SH-SY5Y (cell line): ENCODE measurements at regions not wholly inside any gene's neighbourhood (a gene's known extent, or its start where the extent isn't known, plus 50 kb on each side); places are given as distances from the start of the nearest gene placed in this dataset.

Experiments used
- GATA2 ChIP-seq: IDR thresholded peaks from 2 replicates; pipeline ENCODE4 v1.6.1; 2011; ENCODE audit warnings: mild to moderate bottlenecking, low read depth, low read length
- GATA3 ChIP-seq: IDR thresholded peaks from 2 replicates; pipeline ENCODE4 v1.6.1; 2011; ENCODE audit warnings: low read depth, mild to moderate bottlenecking, low read length, moderate library complexity

- TF ChIP-seq GATA3 (no peak), GATA2 (no peak)
Measured at GRCh38 chr10:132115732-132116131, 50.0 kb downstream of the JAKMIP3 start.

DNA sequence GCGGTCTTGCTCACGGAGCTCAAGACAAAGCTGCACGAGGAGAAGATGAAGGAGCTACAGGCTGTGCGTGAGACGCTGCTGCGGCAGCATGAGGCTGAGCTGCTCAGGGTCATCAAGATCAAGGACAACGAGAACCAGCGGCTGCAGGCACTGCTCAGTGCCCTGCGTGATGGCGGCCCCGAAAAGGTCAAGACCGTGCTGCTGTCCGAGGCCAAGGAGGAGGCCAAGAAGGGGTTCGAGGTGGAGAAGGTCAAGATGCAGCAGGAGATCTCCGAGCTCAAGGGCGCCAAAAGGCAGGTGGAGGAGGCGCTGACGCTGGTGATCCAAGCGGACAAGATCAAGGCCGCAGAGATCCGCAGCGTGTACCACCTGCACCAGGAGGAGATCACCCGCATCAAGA is 51.4 kb downstream of the JAKMIP3 start:
- TF ChIP-seq GATA2 (no peak), GATA3 (no peak)

DNA sequence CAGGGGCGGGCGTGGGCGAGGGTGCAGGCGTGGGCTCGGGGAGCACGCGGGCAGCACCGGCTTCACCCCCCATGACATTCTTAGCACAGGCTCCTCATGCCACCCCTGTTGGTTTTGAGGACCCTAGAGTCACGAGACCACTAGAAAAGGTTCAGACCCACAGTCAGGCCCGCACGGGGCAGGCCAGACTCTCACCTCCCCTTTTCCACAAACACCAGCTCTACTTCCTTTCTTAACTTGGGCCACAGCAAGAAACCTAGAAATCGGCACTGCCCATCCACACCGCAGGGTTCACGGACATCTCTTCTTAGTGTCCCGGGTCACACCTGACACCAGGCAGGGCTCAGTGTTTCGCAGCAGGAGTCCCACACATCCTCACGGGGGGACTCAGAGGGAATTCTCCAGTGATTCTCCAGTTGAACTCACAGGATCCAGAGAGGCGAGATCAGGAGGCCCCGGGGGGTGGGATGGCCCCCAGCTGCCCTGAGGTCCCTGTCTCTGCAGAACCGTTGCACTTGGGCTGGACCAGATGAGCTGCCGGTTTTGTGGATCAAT is 52.0 kb downstream of the JAKMIP3 start:
- TF ChIP-seq GATA2 (no peak), GATA3 (no peak)

DNA sequence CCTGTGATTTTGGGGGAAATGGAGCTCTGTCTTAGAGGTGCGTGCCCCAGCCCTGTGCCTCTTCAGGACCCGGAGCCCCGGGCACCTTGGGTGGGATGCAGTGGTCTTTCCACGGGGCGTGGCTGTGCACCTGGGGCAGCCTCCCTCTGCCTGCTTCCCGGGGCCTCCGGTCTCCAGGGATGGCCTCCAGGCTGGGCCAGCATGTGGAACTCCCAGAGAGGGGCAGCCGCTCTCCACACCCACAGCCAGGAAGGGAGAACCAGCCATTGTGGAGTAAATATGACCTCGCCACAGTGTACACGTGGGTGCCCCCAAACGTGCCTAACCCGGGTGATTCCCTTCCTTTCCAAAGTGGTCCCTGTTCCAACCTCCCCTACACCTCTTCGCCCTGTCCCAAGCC is 52.6 kb downstream of the JAKMIP3 start:
- TF ChIP-seq GATA3 (no peak), GATA2 (no peak)

- TF ChIP-seq GATA3 (no peak), GATA2 (no peak)
Measured at GRCh38 chr10:132120200-132120599, 54.5 kb downstream of the JAKMIP3 start.

GRCh38 chr10:132120734-132121510 is 55.2 kb downstream of the JAKMIP3 start:
- TF ChIP-seq GATA3 (no peak), GATA2 (no peak)

DNA sequence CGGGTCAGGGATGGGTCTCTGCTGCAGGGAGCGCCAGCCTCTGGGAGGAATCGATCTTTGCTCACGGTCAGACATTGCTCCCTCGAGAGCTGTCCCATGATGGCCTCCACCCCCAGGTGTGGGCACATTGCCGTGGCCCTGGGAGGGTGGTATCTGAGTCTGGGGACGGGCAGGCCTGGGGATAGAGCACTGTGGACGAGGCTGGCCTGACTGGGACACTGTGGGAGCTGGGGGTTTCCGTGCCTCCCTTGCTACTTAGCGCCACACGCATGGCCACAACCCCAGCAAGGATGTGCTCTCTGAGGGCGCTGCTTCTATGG is 55.7 kb downstream of the JAKMIP3 start:
- no peak for TF ChIP-seq GATA2
- no peak for TF ChIP-seq GATA3

- no peak for TF ChIP-seq GATA2
- TF ChIP-seq GATA3, result no peak
Measured at GRCh38 chr10:132122097-132122861, 56.5 kb downstream of the JAKMIP3 start.

DNA sequence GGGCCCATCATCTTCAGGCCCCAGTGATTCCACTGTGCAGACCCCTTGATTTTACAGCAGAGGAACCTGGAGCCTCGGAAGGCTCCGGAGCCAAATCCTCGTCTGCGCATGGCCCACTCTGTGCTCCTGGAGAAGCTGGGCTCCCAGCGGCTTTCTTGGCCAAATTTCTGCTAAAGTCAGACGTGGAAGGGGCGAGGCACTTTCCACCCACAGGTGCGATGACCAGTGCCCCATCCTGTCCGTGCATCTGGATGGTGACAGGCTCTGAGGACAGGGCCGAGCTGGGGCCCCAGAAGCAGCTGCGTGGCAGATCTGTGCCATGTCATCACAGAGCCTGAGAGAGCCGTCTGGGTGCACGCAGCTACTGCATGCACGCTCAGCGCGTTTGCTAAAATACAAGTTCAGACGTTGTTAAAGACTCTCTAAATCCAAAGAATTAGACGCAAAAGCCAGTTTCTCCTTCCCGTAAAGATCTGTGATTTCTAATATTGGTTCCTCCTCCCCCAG is 57.2 kb downstream of the JAKMIP3 start:
- no peak for TF ChIP-seq GATA2
- TF ChIP-seq GATA3, result no peak

- no peak for TF ChIP-seq GATA2
Measured at GRCh38 chr10:132123606-132124005, 57.9 kb downstream of the JAKMIP3 start.

GRCh38 chr10:132124201-132124920 is 58.6 kb downstream of the JAKMIP3 start:
- TF ChIP-seq GATA2, result no peak
- TF ChIP-seq GATA3, result no peak

DNA sequence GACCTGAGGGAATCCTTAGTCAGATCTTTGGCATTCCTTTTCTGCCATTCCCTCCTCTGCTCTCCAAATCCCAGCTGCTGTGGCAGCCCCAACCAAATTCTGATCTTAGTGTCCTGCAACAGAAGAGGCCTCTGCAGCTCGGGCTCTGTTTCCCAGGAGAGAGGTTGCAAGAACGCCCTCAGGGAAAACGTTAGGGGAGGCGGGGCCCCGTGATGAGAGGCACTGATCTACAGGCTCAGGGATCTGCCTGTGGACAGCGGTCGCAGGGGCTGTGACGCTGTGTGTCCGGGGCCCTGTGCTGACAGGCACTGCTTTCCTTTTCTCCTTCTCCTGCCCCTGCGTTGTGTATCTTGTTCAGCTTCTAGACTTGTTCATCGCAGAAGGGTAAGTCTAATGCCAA is 57.3 kb upstream of the DPYSL4 start:
- TF ChIP-seq GATA3 (no peak), GATA2 (no peak)

GRCh38 chr10:132130286-132131265 is 56.2 kb upstream of the DPYSL4 start:
- TF ChIP-seq GATA2 (no peak), GATA3 (no peak)
